Activated naive CD4-positive, alpha-beta T cell treated with anti-CD3 and anti-CD28 coated beads, Interleukin-2, amount 10 ng/mL, durations not matched to agents 7 days and 5 days (primary cell): ENCODE measurements at regions not wholly inside any gene's neighbourhood (a gene's known extent, or its start where the extent isn't known, plus 50 kb on each side); places are given as distances from the start of the nearest gene placed in this dataset.

Source experiments
- CTCF ChIA-PET: fragments of 350-600 bp; sonication (Branson Sonifier 250); formaldehyde crosslinking; loops from one replicate; lab custom pipeline; 2021; ENCODE audit warnings: antibody characterized with exemption; lab: Charles Lee
- DNase-seq: peaks from one replicate; pipeline ENCODE4 v3.0.0-alpha.2; 2020
- H3K27ac Mint-ChIP-seq: one replicate; pipeline ENCODE4 v1.8.0; 2021; ENCODE audit warnings: mild to moderate bottlenecking, moderate library complexity, mixed read lengths
- H3K27me3 Mint-ChIP-seq: one replicate; pipeline ENCODE4 v1.8.0; 2021; ENCODE audit warnings: mild to moderate bottlenecking, mixed read lengths
- H3K36me3 Mint-ChIP-seq: one replicate; pipeline ENCODE4 v1.8.0; 2021; ENCODE audit warnings: mixed read lengths
- H3K4me1 Mint-ChIP-seq: one replicate; pipeline ENCODE4 v1.8.0; 2021; ENCODE audit warnings: mixed read lengths
- H3K4me3 Mint-ChIP-seq: one replicate; pipeline ENCODE4 v1.8.0; 2021; ENCODE audit warnings: mild to moderate bottlenecking, moderate library complexity, mixed read lengths
- H3K9me3 Mint-ChIP-seq: one replicate; pipeline ENCODE4 v1.8.0; 2021; ENCODE audit warnings: mixed read lengths

GRCh38 chr7:83212883-83213282 is 50.2 kb upstream of the PCLO start:
- Mint-ChIP-seq H3K9me3 (no peaks in the 10 kb centered on the region), H3K27ac (no peak overlapping the region), H3K27me3 (no peaks in the 10 kb centered on the region), H3K4me3 (no peak overlapping the region), H3K36me3 (no peaks in the 10 kb centered on the region), H3K4me1 (no peaks in the 10 kb centered on the region)
- DNase-seq, result no peak
- CTCF ChIA-PET, result no interaction called here
